ENCODE measurements at regions not wholly inside any gene's neighbourhood (a gene's known extent, or its start where the extent isn't known, plus 50 kb on each side); places are given as distances from the start of the nearest gene placed in this dataset.
"Not testable (repeated sequence)": the region's sequence is repeated elsewhere in the genome, so short reads cannot be mapped to it uniquely, and the experiment has no call there.

DNA sequence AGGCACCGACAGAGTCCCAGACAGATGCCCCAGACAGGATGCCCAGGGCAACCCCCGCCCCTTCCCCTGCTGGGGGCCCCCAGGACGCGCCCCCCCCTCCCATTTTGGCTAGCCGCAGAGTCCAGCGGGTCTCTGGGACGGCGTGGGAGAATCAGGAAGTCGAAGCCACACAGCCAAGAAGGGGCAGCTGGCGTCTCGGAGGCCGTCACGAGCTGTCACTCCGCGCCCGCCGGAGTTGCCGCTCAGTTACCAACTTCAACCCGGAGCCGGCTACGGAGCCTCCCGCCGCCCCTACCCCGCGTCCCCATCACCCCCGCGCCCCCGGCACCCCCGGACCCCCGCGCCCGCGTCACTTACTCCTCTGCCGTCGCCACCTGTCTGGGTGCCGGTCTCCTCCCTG is 119.8 kb downstream of the OTOP1 start:
- H3K27ac ChIP-seq, result not testable (repeated sequence)

DNA sequence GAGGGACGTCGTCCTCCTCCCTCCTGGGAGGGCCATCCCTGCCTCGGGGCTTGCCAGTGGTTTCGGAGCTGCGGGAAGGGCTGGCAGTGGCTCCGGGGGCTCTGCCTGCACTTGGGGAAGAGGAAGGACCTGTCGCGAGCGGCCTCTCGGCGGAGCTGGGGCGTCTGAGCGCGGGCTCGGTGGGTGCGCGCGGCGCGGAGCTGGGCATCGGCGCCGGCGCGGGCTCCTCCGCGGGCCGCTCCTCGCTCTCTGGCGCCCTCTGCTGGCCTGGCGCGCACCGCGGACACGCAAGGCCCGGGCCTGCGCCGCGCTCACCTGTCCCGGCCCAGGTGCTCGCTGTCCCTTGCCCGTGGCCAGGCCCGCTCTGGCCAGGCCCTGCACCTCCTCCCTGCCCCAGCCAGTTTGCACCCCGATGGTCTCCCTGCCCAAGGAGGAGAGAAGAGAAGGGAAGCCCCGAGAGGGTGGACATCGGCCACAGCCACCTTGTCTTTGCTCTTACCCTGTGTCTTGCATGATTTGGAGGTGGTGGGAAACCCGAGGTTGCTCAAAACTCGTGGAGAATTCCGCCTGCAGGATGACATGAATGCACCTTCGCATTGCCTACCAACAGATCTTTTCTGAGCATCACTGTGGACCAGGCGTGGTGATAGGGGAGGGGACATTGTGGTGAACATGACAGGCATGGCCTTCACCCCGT is 119.2 kb downstream of the OTOP1 start:
- H3K27ac ChIP-seq, result not testable (repeated sequence)
- peak; percentile 79 for TF ChIP-seq CTCF (IDR thresholded peaks at IDR 0.05)

DNA sequence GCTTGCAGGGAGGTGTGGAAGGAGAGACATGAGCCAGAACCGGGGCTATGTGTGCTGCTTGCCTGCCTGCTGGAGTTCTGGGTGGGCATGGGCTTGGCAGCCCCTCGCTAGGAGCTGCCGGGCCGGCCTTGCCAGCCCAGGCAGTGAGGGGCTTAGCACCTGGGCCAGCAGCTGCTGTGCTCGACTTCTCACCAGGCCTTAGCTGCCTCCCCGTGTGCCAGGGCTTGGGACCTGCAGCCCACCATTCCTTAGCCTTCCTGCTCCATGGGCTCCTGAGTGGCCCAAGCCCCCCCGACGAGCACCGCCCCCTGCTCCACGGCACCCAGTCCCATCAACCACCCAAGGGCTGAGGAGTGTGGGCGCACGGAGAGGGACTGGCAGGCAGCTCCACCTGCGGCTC is 111.3 kb downstream of the OTOP1 start:
- not testable (repeated sequence) for H3K27ac ChIP-seq

GRCh38 chr4:4116901-4117300 is 109.8 kb downstream of the OTOP1 start:
- not testable (repeated sequence) for H3K27ac ChIP-seq

DNA sequence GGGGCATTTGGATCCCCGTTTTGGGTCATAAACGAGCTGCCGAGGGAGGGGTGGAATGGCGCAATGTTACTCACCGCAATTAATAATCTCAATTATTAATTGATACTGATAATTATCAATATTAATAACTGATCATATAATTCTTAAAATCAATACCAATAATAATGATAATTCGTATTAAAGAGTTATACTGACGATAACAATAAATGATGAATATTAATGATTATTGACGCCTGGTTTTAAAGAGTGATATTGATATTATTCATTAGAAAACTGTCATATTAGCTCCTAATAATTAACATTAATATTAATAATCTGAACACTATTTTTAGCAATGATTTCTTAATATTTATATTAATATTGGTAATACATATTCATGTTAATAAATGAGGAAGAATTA is 92.4 kb downstream of the OTOP1 start:
- not testable (repeated sequence) for H3K27ac ChIP-seq

DNA sequence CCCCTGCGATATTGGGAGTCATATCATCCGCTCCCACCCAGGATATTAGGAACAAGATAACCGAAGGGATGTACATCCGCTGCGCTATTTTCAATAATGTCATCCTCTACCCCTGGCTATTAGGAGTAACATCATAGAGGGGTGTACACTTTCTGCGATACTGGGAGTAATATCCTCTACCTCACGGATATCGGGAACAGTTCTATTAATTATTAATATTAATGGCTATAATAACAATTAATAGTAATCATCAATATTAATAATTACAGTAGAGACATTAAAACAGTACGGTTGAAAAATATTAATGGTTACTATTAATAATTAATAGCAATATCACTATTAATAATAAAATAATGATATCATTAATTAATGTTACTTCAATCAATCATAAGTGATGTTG is 90.1 kb downstream of the OTOP1 start:
- not testable (repeated sequence) for H3K27ac ChIP-seq

All from 22Rv1 (cell line).